Choroid plexus epithelial cell (primary cell): ENCODE measurements at regions not wholly inside any gene's neighbourhood (a gene's known extent, or its start where the extent isn't known, plus 50 kb on each side); places are given as distances from the start of the nearest gene placed in this dataset.

ENCODE experiments used
- DNase-seq: peaks from one replicate; pipeline ENCODE4 v3.0.0-alpha.2; 2010; ENCODE audit warnings: low read depth
- H3K4me3 ChIP-seq: 2 replicates; pipeline ENCODE4 v1.5.1; 2011; ENCODE audit warnings: low read depth, mild to moderate bottlenecking, control low read depth, low read length, moderate library complexity
- CTCF ChIP-seq: conservative IDR thresholded peaks from 2 replicates; pipeline ENCODE4 v1.5.1; 2011; ENCODE audit warnings: low read depth, mild to moderate bottlenecking, control low read depth, inconsistent platforms, low read length, moderate library complexity

DNA sequence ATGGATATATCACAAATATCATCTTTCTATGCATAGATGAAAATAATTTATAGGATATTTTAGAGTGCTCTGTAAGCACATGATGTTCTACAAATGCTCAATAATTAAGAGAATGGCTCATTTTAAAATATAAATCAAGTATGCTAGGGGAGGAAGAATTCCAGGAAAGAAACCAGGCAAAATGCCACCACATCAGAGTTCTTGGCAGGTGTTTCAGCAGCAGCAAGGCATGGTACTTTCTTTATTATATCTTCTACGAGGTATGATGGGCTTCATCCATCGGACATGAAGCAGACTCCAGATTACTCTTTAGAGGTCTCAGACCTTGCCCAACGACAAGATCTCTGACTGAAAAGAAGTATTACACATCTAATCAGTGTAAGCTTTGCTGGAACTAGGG is 316.3 kb upstream of the ARRDC3 start:
- no peak for DNase-seq
- TF ChIP-seq CTCF = no peak
- no peak overlapping the region for H3K4me3 ChIP-seq

DNA sequence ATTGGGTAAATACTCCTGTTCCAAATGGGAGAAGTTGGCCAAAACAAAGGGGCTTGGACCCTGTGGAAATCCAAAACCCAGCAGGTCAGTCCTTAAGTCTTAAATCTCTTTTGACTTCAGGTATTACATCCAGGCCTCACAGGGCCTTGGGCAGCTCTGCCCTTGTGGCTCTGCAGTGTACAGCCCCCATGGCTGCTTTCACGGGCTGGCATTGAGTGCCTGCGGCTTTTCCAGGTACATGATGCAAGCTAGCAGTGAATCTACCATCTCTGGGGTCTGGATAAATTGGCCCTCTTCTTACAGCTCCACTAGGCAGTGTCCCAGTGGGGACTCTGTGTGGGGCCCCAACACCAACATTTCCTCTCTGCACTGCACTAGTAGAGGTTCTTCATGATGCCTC is 308.5 kb upstream of the ARRDC3 start:
- no peak overlapping the region for H3K4me3 ChIP-seq
- TF ChIP-seq CTCF = no peak
- DNase-seq = no peak

DNA sequence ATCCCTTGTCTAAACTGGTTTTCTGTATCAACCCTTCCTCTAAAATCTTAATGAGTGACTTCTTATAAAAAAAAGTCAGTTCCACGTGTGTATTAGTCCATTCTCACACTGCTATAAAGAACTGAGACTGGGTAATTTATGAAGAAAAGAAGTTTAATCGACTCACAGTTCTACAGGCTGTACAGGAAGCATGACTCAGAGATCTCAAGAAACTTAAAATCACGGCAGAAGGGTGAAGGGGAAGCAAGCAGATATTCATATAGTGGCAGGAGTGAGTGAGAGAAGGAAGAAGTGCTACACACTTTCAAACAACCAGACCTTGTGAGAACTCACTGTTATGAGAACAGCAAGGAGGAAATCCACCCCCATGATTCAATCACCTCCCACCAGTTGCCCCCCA is 307.8 kb upstream of the ARRDC3 start:
- TF ChIP-seq CTCF = no peak
- DNase-seq = peak; percentile 9

DNA sequence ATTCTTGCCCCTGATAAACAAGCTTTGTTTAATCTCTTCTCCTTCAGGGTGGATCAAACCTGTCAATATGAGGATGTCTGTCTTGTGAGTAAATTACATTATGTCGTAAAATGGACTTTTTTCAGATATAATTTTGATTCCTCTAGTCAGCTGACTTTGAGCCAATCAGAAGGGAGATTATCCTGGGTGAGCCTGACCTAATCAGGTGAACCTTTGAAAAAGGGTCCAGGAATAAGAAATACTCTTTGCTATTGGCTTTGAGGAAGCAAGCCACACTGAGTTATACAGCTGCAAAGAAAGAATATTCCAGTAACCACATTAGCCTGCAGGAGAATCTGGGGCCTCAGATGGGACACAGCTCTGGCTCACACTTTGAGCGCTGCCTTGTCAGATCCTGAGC is 304.3 kb upstream of the ARRDC3 start:
- no peak for DNase-seq
- no peak overlapping the region for H3K4me3 ChIP-seq
- no peak for TF ChIP-seq CTCF

More for the DNA sequence above, 307.8 kb upstream of the ARRDC3 start:
- H3K4me3 ChIP-seq = no peak overlapping the region

DNA sequence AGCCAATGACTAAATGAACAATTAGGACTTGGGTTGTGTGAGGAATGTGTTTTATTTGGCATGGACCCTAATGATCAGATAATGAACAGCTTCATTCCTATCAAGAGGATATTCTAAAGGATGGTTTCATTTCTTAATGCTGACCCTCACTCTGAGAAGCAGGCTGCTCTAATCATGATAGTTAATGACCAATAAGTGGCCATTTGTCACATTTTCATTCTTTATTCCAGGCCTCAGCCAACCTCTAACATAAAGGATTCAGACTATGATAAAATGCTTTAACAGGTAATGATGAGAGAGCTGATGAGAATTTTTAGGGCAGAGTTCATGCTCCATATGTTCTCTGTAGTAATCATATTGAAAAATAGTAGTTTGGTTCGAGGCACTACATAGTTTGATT is 301.5 kb upstream of the ARRDC3 start:
- TF ChIP-seq CTCF = no peak
- no peak for DNase-seq
- H3K4me3 ChIP-seq = no peak overlapping the region

DNA sequence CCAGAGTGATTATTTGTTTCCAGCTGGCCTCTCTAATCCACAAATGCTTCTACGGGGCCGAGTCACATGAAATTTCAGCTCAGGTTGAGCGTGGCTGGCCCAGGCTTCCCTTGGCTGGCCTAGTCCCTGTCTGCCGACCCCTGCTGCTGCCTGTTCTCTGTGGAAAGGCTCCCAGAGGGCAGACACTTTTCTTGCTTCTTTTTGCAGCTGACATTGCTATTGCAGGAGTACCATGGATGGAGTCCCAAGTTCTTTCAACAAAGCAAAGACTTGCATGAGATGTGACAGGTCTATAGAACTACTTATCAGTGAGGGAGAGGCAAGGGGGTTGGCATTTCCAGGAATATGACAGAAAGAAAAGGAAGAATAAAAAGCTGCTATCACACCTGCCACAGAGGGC is 287.4 kb upstream of the ARRDC3 start:
- TF ChIP-seq CTCF = no peak
- H3K4me3 ChIP-seq = no peak overlapping the region
- DNase-seq = no peak

- no peak for TF ChIP-seq CTCF
- no peak for DNase-seq
- no peak overlapping the region for H3K4me3 ChIP-seq
Measured at GRCh38 chr5:91670122-91670521, 287.0 kb upstream of the ARRDC3 start.
